NCI-H446 (cell line): ENCODE measurements at regions not wholly inside any gene's neighbourhood (a gene's known extent, or its start where the extent isn't known, plus 50 kb on each side); places are given as distances from the start of the nearest gene placed in this dataset.
"Not testable (repeated sequence)": the region's sequence is repeated elsewhere in the genome, so short reads cannot be mapped to it uniquely, and the experiment has no call there.

ENCODE experiments used
- DNase-seq, 2 experiments: peaks; one replicate each; lab custom pipeline; 2025; lab: John Stamatoyannopoulos, UW

DNA sequence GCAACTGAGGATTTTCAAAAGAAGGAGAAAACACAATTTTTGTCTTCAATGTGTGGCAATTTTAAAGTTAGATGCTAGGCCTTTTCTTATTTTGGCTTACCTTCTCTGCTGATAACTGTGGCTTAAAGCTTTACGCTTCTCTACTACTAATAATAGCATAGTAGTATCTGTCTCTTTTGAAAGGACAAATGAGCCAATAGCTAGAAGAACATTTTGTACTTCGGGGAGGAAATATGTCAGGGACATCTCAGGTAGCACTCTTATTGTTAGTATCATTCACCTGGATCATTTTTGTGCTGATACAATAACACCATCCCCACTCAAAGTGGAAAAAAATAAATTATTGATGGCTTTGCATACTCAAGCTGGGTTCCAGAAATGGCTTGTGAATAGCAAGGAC, 586.1 kb upstream of the TBL1XR1 start:
- no peak for DNase-seq

DNA sequence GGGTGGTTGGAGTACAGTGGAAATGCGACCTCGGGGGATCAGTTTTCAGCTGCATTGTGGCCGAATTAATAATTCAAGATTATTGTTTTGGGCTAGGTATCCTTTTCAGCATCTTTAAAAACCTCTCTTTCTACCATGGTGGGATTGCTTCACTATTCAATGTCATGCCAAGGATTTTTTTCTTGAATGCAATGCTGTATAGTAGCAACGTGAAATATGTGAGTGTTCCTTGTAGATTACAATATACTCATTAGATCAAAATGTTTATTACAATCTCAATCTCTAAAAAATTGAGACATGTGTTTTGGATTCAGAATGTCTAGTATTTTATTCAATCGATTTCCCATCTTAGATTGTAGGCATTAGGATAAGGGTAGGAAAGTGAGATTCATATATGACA, 586.5 kb upstream of the TBL1XR1 start:
- DNase-seq: no peak

DNA sequence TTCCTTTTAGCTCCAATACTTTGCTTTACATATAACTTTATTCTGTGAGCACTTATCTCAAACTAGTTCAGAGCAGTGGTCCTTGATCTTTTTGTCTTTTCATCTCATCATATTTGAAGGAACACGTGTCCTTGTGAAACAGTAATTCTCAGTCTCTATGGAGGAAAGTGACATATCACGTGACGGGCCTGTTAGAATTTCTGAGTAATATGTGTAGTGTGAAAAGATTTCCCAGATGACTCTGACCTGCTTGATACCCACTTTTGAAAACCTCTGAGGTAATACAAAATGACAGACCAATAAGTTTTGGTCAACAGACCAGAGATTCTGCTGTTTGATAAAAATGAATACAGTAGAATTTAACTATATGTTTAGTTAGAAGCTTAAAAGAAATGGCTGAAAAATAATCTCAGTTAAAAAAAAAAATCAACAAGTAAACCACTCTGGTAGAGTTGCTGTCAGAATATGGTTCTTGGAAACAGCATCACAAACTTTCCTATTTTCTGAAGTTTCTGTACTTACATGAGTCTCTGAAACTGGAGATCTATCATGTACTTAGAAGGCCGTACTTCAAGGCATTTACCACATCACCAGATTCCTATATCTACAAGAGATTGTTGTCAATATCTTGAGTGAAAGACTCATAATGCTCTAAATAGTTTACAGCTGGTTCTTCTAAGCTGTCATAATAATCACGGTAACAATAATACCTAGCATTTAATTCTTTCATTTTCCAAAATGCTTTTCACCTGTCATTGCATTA, 590.2 kb upstream of the TBL1XR1 start:
- DNase-seq: no peak

DNA sequence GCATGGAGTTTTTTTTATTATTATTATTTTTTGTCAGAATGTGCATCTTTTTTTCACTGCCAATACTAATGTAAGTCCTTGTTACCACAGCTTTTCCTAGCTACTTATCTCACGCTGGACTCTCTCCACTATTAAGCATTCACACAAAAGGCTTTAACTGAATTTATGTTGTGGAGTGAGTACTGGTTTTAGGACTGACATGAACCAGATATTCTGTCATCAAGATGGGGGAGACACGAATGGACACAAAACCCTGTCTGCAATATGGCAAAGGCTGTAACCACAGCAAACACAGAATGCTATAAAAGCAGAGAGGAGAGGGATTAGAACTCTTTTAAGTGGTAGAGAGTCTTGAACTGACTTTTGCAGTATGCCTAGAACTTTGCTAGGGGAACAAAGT, 592.2 kb upstream of the TBL1XR1 start:
- no peak for DNase-seq

DNA sequence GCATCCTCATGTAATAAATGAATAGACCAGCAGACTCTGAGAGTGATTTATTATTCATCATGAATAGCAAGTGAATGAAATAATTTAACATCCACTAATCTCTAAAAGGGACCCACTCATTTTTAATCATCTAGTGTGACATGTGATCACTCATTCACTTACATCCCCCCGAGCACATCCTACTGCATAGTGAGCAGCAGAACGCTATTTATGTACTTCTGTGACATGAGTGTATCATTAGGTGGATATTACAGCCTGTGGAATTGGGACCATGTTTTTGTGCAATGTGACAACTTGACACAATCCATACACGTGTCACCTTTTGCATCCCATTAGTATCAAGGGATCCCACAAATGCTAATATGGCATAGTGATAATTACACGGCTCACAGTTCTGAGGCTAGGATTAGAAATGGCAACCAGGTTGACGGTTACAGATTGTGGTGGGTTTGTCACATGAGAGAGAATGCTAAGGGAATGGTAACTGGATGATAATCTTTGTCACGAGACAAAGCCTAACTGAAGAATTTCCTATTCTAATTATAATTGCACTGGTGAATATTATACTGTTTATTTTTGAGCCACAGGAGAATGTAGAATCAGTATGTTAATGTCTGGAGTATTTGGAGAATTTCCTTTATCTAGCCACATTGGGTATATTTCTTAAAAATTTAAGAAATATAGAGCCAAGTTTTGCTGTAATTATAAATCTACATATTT, 595.2 kb upstream of the TBL1XR1 start:
- DNase-seq: no peak

DNA sequence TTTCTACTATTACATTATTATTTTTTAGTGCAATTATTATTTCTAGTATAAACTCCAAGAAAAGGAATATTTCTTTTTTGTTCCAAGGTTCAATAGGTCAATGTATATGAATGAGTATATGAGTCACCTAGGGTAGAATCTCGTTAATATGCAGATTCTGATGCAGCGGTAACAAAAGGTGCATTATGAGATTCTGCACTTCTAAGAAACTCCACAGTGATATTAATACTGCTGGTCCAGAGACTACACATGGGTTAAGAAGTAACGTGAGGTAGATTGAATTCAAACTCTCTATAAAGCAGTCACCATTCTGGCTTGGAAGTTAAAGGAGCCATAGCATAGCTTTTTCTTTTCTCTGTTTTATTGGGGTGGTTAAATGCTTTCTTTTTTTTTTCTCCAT, 596.2 kb upstream of the TBL1XR1 start:
- no peak for DNase-seq

DNA sequence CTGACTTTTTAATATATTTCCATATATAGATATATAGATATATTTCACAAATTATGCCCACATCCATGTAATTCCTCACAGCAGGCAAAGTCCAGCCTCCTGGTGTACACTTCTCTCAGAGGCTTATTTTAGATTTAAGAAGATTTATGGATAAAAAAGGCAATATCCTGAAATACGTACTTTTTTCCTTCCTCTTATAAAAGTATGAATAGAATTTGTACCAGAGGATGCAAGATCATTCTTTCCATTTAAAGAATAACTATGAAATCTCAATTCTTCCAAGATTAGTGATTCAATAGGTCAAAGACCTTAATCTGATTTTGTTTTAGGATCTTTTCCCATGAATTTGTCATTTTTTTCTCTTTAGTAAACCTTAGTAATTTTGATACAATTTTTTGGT, 597.9 kb upstream of the TBL1XR1 start:
- no peak for DNase-seq

DNA sequence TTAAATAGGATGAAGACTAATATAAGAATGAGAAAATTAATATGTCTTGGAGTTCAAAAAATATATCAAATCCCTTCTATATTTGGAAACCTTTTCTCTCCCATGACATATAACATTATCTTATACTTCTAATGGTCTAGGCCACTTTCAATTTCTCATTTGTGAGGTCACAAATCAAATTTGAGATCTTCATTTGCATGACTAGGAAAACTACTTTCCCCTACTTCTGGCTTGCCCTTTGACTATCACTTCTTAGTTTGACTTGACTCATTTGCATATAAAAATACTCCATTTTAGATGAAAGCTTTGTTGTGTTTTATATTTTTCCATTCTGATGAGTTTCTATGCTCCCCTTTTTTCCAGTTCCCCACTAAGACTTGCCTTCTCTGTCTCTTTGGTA, 598.6 kb upstream of the TBL1XR1 start:
- DNase-seq: no peak

DNA sequence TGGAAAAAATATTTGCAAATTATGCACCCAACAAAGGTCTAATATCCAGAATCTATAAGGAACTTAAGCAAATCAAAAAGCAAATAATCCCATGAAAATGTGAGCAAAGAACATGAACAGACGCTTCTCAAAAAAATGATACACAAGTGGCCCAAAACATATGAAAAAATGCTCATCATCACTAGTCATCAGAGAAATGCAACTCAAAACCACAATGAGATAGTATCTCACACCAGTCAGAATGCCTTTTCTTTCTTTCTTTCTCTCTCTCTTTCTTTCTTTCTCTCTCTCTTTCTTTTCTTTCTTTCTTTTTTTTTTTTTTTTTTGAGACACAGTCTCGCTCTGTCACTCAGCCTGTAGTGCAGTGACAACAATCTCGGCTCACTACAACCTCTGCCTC, 602.9 kb upstream of the TBL1XR1 start:
- DNase-seq: not testable (repeated sequence)

DNA sequence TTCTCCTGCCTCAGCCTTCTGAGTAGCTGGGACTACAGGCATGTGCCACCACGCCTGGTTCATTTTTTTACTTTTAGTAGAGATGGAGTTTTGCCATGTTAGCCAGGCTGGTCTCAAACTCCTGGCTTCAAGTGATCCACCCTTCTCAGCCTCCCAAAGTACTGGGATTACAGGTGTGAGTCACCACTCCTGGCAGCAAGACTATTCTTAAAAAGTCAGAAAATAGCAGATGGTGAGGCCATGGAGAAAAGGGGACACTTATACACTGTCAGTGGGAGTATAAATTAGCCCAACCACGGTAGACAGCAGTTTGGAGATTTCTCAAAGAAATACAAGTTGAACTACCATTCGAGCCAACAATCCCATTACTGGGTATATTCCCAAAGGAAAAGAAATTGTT, 603.3 kb upstream of the TBL1XR1 start:
- peak in 1 of 2 experiments; percentile 29 for DNase-seq

DNA sequence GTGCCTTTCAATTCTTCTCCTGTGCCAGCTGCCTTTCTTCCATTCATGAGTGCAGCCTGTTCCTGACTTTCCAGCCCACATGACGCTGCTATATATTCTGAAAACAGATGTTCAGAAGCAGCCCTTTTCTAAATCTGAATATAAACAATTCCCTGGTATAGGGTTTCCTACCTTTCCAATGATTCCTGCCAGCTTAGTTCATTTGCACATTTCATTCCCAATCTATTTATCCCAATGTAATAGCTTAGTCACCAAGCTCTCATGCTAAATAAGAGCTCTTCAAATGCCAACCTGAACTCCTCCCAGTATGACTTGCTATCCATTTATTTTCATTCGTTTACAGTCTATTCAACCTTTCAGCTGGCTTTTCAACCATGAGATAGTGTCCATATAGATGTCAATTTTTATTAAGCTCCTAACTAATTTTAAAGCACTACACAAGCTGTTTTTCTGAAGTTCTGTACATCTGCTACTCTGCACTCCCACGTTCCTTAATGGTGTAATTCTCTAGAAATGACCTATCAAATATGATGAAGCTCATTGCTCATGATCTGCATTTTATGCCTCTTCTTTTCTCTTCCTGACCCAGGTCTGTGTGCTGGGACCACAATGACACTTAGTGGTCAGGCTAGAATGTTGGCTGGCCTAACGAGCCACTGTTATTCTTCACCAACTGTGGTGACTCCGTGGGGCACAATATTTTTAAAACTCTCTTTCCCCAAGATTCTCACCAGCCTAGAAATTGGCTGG, 605.0 kb upstream of the TBL1XR1 start:
- DNase-seq: peak; percentile 11 to 48

DNA sequence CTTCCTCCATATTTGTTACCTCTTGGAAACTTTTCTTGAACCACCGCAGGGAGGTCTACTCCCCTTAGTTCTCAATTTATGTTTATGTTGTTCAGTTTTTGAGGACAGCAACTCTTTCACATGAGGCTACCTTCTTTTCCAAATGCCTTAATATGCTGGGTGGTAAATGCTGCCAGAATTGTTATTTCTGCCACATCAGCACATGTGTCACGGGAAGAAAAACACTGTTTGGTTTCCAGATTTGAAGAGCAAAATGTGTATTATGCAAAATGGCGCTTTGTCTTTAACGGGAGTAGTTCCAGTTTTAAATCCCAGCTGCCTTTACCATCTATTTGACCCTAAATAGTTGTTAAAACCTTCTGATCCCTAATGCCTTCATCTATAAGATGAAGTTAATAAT, 606.2 kb upstream of the TBL1XR1 start:
- no peak for DNase-seq

DNA sequence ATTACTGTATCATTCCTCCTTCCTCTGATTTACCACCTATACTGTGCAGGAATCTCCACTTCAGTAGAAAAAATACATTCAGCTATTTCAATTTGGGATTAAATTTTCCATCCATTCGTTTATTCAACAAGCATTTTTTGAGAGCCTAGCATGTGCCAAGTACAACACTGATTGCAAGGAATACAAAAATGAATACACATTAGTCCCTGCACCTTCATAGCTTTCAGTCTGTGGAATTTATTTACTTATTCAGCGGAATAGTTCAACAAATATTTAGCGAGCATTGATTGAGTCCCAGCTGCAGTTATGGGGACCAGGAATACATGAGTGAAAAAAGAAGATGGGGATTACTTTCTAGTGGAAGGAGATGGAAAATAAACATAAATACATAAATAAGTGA, 606.8 kb upstream of the TBL1XR1 start:
- no peak for DNase-seq

DNA sequence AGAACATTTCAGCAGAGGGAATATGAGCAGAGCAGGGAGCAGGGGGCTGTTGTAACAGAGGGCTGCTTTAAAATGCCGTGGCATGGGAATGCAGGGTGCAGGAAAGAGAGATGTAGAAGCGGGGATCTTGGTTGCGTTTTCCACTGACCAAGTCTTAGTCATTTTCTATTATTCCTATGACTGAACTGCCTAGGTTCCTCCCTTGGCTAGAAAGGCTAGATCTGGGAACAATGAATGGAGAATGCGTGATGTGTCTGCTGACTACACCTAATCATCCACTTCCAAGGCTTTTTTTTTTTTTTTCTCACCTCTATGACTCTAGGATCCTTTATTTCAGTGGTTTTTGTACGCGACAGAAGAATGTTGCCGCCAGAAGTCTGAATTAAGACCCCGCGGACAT, 607.4 kb upstream of the TBL1XR1 start:
- no peak for DNase-seq

DNA sequence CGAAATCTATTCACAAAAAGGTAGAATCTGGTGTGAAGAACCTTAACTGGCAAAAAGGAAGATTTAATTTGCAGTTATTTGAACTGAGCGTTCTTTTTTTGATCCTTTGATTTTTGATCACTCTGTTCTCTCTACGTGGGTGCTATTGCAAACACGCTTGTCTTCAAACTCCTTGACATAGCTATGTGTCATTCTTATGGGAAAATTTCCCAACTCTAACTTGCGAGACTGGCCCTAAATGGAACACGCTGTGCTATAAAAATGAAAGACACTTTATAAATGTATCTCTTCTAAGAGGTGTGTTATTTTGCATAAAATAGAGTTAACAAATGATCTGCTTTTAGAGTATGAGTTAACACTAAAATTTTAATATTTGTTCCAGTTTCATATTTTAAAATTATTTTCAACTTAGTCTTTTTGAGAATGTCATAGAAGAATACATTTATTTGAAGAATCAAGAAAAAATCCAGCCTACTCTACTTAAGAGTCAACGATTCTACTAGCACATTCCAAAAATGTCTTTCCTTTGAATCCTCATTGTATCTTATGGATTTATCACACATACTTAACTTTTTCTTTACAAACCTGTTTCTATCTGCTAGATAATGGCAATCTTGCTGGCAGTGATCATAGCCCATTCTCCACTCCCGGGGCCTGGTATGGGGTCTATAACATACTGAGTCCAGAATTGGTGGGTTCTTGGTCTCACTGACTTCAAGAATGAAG, 610.0 kb upstream of the TBL1XR1 start:
- no peak for DNase-seq

DNA sequence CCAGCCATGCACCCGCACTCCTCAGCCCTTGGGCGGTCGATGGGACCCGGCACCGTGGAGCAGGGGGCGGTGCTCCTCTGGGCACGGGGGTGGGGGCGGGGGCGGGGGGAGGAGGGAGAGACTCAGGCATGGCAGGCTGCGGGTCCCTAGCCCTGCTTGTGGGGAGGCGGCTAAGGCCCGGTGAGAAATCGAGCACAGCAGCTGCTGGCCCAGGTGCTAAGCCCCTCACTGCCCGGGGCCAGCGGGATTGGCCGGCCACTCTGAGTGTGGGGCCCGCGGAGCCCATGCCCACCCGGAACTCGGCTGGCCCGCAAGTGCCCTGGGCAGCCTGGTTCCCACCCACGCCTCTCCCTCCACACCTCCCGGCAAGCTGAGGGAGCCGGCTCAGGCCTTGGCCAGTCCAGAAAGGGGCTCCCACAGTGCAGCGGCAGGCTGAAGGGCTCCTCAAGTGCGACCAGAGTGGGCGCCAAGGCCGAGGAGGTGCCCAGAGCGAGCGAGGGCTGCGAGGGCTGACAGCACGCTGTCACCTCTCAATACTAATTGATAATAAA, 611.7 kb upstream of the TBL1XR1 start:
- not testable (repeated sequence) for DNase-seq

DNA sequence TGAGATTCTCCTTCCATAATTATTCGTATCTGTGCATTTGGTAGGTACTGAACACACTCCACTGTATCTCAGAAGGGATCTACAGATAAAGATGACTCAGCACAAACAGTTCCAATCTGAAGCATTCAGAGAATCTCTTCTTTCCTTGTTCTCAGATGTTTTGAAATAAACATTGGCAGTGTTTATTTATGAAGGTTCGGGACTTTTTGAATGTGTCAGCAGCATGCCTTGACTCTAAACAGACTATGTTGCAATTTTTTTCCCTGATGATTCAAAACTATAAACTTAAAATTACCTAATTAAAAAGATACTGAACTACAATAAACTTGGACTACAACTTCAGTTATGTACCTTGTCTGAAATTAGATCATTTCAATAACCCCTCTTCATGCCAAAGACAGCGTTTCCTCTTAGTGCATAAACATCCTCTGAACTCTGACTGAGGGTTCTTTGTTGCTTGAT, 612.9 kb upstream of the TBL1XR1 start:
- DNase-seq: no peak

DNA sequence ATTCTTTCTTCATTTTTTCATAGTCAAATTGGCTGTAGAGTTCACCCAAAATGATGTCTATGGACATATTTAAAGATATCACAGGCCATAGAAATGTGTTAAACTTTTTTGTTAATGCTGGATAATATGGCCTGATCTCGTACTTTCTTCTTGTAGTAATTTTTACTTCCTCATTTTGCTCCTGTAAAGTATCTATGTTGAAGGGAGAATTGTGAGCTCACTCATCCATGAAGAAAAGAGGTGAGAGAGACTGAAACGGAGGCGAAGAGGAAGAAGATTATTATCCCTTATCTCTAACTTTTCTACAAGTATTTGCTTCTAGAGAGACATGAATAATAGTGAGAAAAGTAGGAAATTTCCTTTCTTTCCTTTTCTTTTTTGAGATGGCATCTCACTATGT, 613.8 kb upstream of the TBL1XR1 start:
- no peak for DNase-seq

DNA sequence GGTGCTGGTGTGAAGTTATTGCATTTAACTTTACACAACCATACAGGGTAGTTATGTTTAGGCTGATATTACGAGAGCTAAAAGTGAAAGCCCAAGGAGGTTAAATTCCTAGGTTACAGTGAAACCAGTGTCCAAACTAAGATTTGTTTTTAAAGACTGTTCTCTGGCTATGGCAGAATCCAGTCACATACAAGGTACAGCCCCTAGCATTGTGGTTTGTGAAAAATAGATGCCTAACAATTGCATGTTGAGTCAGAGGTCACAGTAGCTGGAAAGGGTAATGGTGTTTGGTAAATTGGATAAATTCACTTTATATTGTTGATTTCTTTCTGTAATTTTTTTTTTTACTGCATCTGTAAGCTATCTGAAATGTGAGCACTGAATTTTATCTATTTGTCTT, 614.6 kb upstream of the TBL1XR1 start:
- no peak for DNase-seq

DNA sequence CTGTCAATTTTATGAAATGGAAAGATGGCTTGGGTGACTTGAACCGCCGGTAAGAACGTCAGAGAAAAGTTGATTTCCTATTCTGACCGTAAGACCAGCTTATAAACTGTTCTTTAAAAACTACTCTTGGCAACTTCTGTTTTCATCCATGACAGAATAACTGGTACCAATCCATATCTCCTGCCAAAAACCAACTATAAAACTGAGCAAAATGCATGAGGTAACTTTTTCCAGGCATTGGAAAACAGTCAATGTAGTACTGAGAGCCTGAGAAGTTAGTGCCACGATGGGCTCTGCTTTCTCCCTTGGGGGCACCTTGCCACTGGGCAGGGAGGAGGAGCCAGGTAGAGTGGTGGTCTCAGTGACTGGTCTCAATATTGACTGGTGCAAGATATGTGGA, 615.2 kb upstream of the TBL1XR1 start:
- DNase-seq: no peak

DNA sequence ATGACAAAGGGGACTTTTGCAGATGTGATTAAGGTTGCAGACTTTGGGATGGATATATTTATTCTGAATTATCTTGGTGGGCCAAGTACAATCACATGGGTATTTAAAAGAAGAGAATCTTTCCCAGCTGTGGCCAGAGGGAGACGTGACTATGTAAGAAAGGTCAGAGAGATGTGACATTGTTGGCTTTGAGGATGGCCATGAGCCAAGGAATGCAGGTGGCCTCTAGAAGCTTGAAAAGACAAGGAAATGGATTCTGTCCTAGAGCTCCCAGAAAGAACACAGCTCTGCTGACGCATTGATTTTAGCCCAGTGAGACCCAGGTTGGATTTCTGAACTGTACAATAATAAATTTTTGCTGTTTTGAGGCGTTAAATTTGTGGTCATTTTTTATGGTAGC, 616.0 kb upstream of the TBL1XR1 start:
- no peak for DNase-seq

DNA sequence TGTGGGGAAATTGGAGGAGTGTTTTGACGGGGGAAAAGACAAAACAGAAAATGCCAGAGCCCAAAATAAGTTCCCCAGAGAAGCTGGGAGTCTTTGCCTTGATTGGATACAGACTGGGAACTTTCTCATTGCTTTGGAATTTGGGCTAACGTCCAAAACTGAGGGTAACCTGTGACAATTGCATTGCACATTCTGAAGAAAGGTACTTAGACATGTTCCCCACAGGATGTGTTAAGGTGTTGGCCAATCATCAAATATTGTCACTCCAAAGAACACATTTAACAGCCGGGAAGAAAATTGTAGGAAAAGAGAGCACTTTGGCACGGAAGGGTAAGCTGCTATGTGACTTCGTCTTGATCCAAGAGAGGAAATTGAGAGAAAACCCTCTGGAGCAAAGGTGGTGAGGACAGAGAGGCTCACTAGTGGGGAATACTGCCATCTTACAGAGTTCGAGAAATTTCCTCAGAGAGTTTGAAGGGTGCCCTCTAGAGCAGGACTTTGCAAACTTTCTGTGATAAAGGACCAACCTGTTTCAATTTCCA, 619.5 kb upstream of the TBL1XR1 start:
- DNase-seq: no peak
